Activated T-cell treated with anti-CD3 and anti-CD28 coated beads, Interleukin-2, amount 50 U/mL, for 24 hours (primary cell): ENCODE measurements at regions not wholly inside any gene's neighbourhood (a gene's known extent, or its start where the extent isn't known, plus 50 kb on each side); places are given as distances from the start of the nearest gene placed in this dataset.
"Not testable (repeated sequence)": the region's sequence is repeated elsewhere in the genome, so short reads cannot be mapped to it uniquely, and the experiment has no call there.

Source experiments
- DNase-seq: peaks from one replicate; pipeline ENCODE4 v3.0.0-alpha.2; 2020
- H3K27ac Mint-ChIP-seq: 2 replicates; pipeline ENCODE4 v1.8.0; 2020; ENCODE audit warnings: mild to moderate bottlenecking, mixed read lengths
- H3K27me3 Mint-ChIP-seq: 2 replicates; pipeline ENCODE4 v1.8.0; 2020; ENCODE audit warnings: mixed read lengths
- H3K36me3 Mint-ChIP-seq: 2 replicates; pipeline ENCODE4 v1.8.0; 2020; ENCODE audit warnings: low read depth, mixed read lengths
- H3K4me1 Mint-ChIP-seq: 2 replicates; pipeline ENCODE4 v1.8.0; 2020; ENCODE audit warnings: low read depth, mixed read lengths
- H3K4me3 Mint-ChIP-seq: 2 replicates; pipeline ENCODE4 v1.8.0; 2020; ENCODE audit warnings: mild to moderate bottlenecking, moderate library complexity, mixed read lengths
- H3K9me3 Mint-ChIP-seq: 2 replicates; pipeline ENCODE4 v1.8.0; 2020; ENCODE audit warnings: mixed read lengths

DNA sequence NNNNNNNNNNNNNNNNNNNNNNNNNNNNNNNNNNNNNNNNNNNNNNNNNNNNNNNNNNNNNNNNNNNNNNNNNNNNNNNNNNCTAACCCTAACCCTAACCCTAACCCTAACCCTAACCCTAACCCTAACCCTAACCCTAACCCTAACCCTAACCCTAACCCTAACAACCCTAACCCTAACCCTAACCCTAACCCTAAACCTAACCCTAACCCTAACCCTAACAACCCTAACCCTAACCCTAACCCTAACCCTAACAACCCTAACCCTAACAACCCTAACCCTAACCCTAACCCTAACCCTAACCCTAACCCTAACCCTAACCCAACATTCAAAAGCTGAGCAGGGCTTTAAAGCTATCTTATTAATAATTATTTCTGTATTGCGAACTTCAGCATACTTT lies 182.5 kb upstream of the FAM20C start:
- H3K9me3 Mint-ChIP-seq, H3K27me3 Mint-ChIP-seq, DNase-seq, H3K4me1 Mint-ChIP-seq, H3K36me3 Mint-ChIP-seq, H3K4me3 Mint-ChIP-seq, H3K27ac Mint-ChIP-seq: not testable (repeated sequence)

DNA sequence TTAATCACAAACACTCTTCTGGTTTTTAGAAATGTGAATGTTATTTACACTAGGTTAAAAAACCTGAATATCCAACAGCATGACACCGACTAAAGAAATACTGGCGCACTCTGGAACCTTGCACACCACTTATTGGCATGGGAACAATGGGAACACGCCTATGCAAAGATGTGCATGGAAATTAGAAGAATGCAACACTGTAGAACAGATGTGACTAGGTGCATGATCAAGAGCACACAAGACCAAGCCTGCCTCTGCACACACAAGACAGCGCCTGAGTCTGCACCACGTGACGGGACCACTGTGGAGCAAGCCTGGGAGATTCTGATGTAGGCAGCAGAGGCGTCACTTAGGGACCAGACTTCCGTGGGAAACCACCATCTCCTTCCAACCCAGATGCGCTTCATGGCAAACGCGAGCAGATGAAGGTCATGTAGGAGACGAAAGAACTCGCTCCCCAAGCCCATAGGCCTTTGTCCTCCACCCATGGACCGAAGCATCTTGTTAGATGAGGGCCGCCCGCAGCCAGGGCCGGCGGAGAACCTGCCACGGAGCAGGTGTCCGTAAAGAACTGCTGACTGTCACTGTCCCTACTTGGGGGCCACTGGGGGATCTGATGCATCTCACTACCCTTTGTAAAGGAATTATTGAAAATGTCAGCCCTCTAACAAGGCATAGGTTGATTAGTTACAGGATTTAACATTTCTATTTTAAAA lies 159.6 kb upstream of the FAM20C start:
- H3K27me3 Mint-ChIP-seq, H3K36me3 Mint-ChIP-seq, H3K9me3 Mint-ChIP-seq, DNase-seq, H3K4me3 Mint-ChIP-seq, H3K27ac Mint-ChIP-seq, H3K4me1 Mint-ChIP-seq: not testable (repeated sequence)

DNA sequence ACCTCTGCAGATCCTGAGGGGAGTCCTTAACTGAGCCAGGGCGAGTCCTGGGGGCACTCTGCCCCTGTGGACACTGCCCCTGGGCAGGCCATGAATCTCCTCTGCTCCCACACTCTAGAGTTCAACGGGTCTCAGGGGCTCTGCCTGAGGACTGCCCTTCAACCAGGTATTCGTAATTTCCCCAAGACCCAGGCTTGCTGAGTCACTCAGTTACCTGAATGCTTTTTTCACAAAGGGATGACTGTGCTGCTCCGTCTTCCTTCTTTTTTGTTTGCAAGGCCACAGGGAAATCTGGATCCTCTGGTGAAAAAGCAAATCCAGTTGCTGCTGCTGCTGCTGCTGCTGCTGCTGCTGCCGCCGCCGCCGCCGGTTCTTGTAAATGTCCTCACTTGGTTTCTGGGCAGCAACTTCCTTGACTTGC lies 157.2 kb upstream of the FAM20C start:
- H3K36me3 Mint-ChIP-seq, H3K4me1 Mint-ChIP-seq, H3K9me3 Mint-ChIP-seq, H3K27me3 Mint-ChIP-seq, H3K27ac Mint-ChIP-seq, DNase-seq, H3K4me3 Mint-ChIP-seq: not testable (repeated sequence)

DNA sequence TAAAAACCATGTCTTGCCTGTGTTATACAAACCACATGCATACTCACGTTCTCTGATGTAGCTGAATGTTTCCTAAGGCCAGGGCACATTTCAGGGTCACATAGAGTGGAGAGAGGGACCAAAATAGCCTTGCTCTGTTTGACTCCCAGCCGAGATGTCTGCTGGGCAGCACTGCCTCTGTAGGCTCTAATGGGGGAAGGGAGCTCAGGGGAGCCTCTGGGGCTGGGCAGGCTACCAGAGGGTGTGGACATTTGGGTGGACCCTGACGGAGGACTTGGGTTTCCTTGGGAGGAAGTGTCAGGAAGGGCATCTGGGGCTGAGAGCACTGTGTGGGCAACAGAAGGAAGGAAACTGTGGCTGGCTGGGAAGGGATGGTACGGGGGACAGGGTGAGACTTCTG lies 155.8 kb upstream of the FAM20C start:
- H3K27me3 Mint-ChIP-seq, H3K36me3 Mint-ChIP-seq, H3K27ac Mint-ChIP-seq: not testable (repeated sequence)

DNA sequence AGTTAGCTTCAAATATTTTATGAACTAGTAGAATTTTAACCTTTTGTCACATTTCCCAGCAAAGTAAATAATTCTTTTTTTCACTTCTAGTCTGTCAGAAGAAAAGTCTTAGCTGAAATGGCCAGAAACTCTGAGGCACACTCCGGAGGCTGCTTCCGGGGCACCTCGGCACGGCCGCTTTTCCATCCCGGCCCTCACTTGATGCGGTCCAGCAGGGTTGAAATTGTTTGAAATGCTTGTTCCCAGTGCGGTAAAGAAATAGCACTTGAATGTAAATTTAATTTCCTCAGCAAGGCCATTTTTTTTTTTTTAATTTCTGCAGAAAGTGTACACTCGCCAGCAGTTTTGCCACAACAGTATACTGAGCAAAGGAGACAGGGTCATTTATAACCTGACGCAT lies 154.7 kb upstream of the FAM20C start:
- not testable (repeated sequence) for H3K36me3 Mint-ChIP-seq, H3K27me3 Mint-ChIP-seq, H3K9me3 Mint-ChIP-seq, DNase-seq, H3K4me3 Mint-ChIP-seq, H3K27ac Mint-ChIP-seq, H3K4me1 Mint-ChIP-seq

More for the DNA sequence above, 155.8 kb upstream of the FAM20C start:
- not testable (repeated sequence) for H3K9me3 Mint-ChIP-seq, DNase-seq, H3K4me1 Mint-ChIP-seq, H3K4me3 Mint-ChIP-seq

DNA sequence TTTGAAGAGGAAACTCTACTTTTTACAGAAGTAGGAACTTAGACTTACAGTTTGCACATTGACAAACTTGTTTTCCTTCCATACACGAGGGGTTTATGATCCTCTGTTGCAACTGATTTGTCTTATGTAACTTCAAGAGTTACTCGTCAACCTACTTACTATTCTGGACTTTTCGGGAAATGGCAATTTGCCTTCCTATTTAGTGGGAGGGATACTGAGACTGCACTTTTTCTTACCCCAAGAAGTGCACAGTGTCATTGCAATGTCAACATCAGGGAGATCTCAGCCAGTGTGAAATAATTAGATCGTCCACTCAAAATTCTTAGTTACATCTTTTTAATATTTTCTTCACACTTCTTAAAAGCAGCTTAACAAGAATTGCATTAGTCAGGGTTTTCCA lies 153.9 kb upstream of the FAM20C start:
- DNase-seq, H3K4me3 Mint-ChIP-seq, H3K9me3 Mint-ChIP-seq, H3K27me3 Mint-ChIP-seq, H3K4me1 Mint-ChIP-seq, H3K27ac Mint-ChIP-seq, H3K36me3 Mint-ChIP-seq: not testable (repeated sequence)

DNA sequence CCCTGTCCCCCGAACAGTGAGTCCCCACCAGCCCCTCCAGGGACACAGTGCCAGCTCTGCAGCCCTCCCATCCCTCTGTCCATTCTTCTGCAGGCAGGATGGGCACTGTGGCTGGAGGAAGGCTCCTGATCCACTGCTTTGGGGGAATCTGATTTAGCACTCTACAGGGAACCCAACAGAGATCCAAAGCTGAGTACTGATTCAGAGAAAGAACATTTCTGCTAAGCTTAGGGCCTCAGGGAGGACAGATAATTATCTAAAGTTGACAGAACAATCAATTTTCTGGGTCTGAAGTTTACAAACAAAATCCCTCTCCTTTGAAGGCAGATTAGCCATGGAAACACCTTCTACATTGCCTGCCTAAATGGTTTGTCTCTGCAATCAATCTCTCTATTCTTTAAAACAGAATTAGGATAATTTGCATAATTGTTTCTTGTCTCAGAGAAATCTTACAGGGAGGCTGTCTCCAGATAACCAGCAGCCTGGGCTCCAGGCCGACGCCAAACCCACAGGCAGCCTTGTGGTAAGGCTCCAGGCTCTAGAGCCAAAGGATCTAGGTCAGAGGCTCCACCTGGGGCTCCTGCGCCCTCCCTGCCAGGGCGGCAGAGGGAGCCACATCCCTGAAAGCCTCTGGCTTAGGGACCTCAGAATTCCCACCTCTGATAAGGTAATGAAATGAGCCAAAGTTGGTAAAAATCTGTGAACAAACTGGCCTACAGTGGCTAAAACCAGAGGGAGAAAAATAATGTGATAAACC lies 152.2 kb upstream of the FAM20C start:
- not testable (repeated sequence) for H3K36me3 Mint-ChIP-seq, H3K27ac Mint-ChIP-seq, H3K4me3 Mint-ChIP-seq, H3K9me3 Mint-ChIP-seq, H3K4me1 Mint-ChIP-seq
- peaks cover 18% of the 10 kb centered on the region for H3K27me3 Mint-ChIP-seq
- DNase-seq: peak; percentile 5

DNA sequence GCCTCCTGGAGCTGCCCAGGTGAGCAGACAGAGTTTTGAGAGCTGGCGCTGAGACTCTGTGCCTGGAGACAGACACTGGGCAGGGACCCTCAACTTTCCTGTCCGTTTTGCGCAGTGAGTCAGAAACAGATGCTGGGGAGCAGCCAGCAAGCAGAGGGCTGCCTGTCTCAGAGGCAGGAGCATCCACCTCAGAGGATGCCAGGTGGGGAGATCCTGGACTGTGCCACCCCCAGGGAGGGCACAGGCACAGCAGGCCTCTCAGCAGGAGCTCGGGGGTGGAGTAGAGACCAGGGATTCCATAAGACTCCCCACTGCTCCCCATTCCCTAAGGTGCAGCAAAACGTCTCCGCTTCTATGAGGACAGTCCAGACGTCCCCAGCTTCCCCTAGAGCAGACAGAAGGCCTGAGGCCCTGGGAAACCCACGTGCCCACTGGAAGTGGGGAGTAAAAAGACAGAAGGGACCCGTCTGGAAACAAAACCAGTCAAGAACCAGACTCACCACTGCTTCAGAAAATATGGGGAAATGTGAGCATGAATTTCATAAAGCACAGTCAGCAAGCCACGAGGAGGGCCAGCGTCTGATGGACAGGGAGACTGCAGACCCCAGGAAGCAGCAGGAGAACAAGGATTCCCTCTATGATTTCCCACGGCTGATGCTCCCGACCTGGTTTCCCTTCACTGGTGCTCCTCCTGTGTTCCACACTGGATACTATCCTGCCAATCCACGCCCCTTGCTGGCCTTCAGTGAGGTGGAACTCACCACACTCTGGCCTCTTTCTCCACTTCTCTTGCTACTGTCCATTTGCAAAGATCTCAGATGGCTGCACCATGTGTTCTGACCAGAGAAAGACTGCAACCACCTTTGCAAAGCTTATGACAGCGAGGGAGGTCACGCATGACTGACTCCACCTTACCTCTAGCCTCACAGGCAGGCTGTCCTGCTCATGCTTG lies 151.3 kb upstream of the FAM20C start:
- Mint-ChIP-seq H3K4me1 (no peaks in the 10 kb centered on the region), H3K4me3 (no peak overlapping the region), H3K9me3 (no peaks in the 10 kb centered on the region), H3K27ac (no peak overlapping the region), H3K27me3 (peaks cover 24% of the 10 kb centered on the region), H3K36me3 (no peaks in the 10 kb centered on the region)
- no peak for DNase-seq

DNA sequence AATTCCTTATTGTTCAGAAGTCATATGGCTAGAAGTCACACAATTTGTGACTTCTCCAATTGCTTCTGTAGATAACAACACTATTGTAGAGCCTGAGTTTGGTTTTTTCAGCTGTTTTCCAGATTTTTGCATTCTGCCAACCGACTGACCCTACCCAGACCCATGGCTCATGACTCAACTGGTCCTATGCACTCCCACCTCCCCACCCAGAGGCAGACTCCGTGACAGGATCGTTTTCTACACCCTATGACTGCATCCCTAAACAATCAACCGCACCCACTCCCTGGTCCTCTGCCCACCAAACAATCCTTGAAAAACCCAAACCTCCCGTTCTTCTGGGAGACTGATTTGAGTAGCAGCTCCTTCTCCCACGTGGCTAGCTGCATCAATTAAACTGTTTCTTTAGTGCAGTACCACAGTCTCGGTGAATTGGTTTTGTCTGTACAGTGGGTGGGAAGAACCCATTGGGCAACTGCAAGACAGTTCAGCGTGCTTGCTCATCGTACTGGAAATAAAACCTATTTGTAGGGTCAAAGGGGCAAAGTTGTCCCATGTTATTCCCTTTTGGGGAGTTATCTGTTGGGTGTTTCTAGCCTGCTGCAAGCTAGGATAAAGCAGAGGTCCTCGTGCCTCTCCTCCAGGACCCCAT lies 150.3 kb upstream of the FAM20C start:
- no peaks in the 10 kb centered on the region for H3K4me1 Mint-ChIP-seq
- H3K27ac Mint-ChIP-seq: no peak overlapping the region
- no peak overlapping the region for H3K4me3 Mint-ChIP-seq
- no peaks in the 10 kb centered on the region for H3K36me3 Mint-ChIP-seq
- DNase-seq: no peak
- H3K9me3 Mint-ChIP-seq: no peaks in the 10 kb centered on the region
- H3K27me3 Mint-ChIP-seq: peaks cover 33% of the 10 kb centered on the region

DNA sequence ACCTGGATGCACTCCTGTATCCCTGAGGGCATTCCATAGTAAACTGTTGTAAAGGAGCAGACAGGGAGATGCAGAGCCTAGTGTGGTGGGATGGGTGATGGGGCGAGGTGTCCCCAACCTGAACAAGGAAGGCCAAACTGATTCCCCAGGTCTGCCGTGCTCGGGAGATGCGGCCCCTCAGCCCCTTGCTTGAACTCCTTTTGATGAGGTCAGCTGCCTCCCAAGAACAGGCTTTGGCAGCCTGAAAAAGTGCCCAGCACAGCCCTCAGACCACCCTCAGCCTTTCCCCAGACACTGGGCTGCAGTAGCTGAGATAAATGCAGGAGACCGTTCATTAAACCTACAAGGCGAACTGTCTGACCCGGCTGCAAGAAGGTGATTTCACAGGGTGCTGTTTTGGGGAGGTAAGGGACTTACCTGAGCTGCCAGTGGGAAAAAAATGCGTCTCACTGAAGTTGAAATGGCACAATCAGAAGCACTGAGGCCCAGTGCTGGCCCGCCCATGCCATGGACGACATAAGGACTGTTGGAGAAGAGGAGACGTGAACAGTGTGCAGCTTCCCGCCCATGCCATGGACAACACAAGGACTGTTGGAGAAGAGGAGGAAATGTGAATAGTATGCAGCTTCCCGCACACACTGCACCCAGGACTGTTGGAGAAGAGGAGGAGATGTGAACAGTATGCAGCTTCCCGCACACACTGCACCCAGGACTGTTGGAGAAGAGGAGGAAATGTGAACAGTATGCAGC lies 148.4 kb upstream of the FAM20C start:
- no peaks in the 10 kb centered on the region for H3K4me1 Mint-ChIP-seq
- H3K27ac Mint-ChIP-seq: no peak overlapping the region
- peak; percentile 13 for DNase-seq
- no peaks in the 10 kb centered on the region for H3K36me3 Mint-ChIP-seq
- no peak overlapping the region for H3K4me3 Mint-ChIP-seq
- peaks cover 35% of the 10 kb centered on the region for H3K27me3 Mint-ChIP-seq
- H3K9me3 Mint-ChIP-seq: no peaks in the 10 kb centered on the region

DNA sequence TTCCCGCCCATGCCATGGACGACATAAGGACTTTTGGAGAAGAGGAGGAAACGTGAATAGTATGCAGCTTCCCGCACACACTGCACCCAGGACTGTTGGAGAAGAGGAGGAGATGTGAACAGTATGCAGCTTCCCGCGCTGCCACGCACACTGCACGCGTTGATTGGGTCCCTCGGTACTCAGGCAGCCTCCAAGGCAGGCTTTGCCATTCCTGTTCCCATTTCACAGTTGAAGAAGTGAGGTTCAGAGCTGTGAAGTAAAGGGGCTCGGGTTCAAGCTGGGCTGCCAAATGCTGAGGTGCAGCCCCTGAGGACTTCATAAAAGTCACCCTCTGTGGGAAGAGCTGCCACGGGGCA lies 147.9 kb upstream of the FAM20C start:
- DNase-seq: peak; percentile 5
- H3K4me3 Mint-ChIP-seq: no peak overlapping the region
- peaks cover 35% of the 10 kb centered on the region for H3K27me3 Mint-ChIP-seq
- H3K36me3 Mint-ChIP-seq: no peaks in the 10 kb centered on the region
- no peaks in the 10 kb centered on the region for H3K4me1 Mint-ChIP-seq
- no peaks in the 10 kb centered on the region for H3K9me3 Mint-ChIP-seq
- no peak overlapping the region for H3K27ac Mint-ChIP-seq

DNA sequence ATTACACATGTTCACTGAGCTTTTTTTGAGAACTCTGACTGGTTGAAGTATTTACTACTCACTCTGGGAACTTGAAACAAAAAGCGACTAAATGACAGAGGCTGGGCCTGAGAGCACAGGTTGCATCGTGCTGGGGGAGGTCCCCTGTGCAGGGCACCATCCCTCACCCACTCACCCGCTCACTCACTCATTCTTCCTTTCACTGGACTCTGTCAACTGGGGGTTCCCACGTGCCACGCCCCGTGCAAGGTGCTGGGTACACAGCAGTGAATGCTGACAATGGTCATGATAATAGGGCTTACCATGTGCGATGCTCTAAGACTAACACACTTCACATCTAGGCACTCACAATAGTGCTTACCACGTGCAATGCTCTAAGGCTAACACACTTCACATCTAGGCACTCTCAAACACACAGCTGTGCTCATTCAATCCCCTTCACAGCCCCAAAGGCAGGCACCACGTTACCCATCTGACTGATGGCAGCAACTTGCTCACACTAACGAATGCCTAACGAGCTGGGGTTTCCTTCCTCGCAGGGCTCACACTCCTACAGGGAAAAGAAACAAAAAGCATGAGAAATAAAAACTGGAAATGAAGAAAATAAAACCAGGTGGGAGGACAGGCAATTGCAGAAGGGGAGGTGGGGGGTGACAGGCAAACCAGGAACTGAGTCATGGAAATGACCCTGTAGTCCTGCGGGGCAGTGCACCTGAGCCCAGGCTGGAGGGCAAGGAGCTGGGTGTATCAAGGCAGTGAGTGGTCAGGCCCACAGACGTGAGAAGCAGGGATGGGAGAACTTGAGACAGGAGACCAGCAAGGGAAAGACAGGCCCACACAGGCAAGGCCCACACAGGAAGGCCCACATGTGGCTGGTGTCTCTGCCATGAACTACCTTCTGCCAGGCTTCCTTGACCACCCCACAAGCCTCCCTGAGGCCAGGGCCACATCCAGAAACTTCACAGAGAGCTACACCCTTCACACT lies 147.0 kb upstream of the FAM20C start:
- H3K27ac Mint-ChIP-seq: no peak overlapping the region
- no peak for DNase-seq
- H3K4me1 Mint-ChIP-seq: no peaks in the 10 kb centered on the region
- no peak overlapping the region for H3K4me3 Mint-ChIP-seq
- no peaks in the 10 kb centered on the region for H3K36me3 Mint-ChIP-seq
- peaks cover 35% of the 10 kb centered on the region for H3K27me3 Mint-ChIP-seq
- H3K9me3 Mint-ChIP-seq: no peaks in the 10 kb centered on the region
